ENCODE measurements at regions not wholly inside any gene's neighbourhood (a gene's known extent, or its start where the extent isn't known, plus 50 kb on each side); places are given as distances from the start of the nearest gene placed in this dataset.

GRCh38 chr11:23041001-23041503 lies 180.8 kb upstream of the CCDC179 start:
- no peak for DNase-seq (ENCODE audit: low read depth)

DNA sequence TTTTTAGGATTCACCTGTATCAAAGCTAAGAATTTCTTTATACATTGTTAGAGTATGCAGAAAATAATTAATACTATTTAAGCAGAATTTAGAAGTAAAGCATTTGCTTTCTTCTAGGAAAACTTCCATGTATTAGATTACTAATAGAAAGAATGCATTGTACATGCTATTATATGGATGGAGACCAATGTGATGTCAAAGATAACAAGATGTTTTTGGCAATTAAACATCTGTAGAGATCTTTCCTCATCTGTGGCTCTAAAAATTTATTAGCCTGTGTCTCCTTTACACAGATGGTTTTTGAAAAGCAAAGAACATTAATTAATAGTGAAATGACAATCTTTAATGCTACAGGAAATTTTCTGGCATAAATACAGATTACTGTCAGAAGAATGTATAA lies 198.4 kb upstream of the CCDC179 start:
- no peak for DNase-seq (ENCODE audit: low read depth)

- DNase-seq (ENCODE audit: low read depth), result no peak
Observed at GRCh38 chr11:23063276-23063675, 203.0 kb upstream of the CCDC179 start.

DNA sequence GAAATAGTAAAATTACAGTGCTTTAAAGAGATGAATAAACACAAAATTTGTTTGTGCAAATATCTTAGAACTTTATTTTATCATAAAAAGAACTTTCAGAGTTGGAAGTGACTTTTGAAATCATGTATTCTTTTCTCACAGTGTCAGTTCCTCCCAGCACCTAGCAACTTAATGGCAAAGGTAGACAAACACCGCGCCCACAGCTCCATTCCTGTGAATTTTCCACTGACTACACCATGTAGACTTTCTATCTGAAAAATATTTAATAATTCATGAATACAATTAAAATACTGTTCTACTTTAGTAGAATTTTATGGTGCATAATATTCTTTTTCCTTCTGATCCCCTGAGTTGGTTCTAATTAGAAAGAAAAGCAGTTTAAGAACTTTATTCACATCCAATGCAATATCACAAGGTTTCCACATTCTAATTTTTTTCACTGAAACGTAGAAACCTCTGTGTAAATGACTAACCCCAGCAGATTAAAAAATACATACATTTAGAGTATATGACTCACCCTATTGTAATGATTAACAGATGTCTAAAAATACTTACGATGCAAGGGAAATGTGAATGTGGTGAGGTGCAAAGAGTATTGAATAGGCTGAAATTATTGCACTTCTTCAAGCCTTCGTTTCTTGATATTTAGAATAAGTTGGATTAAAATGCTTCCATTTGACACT lies 218.2 kb upstream of the CCDC179 start:
- DNase-seq (ENCODE audit: low read depth), result peak; percentile 59

DNA sequence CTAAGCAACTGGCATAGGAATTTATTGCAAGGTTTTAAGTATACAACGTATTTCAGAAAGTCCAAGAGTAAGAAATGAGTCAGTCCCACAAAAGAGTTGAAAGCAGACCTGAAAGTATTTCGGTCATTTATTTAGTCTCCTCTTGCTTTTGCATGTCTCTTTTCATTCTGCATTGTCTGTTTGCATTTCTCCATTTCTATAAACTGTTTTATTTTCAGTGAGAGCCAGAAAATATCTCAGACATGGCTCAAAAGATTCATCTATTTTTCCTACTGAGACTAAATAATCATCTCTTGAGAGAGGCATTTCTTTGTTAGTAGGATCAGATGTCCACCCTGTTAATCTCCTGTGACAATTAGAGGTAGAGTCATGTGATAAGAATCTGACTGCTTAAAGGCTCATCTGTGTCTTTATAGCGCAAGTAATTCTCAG lies 219.1 kb upstream of the CCDC179 start:
- DNase-seq (ENCODE audit: low read depth), result peak; percentile 56

DNA sequence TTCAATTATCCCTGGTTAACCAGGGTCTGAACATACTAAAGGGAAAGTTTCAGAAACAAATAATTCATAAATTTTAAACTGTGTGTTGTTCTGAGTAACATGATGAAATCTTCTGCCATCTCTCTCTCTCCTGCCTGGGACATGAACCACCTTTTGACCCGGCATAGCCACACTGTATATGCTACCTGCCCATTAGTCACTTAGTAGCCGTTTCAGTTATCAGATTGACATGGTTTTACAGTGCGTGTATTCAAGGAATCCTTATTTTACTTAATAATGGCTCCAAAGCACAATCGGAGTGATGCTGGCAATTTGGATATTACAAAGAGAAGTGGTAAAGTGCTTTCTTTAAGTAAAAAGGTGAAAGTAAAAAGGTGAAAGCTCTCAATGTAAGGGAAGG lies 227.1 kb upstream of the CCDC179 start:
- no peak for DNase-seq (ENCODE audit: low read depth)

GRCh38 chr11:23090659-23091058 lies 230.4 kb upstream of the CCDC179 start:
- no peak for DNase-seq (ENCODE audit: low read depth)

GRCh38 chr11:23095650-23096189 lies 235.4 kb upstream of the CCDC179 start:
- DNase-seq (ENCODE audit: low read depth), result no peak

DNA sequence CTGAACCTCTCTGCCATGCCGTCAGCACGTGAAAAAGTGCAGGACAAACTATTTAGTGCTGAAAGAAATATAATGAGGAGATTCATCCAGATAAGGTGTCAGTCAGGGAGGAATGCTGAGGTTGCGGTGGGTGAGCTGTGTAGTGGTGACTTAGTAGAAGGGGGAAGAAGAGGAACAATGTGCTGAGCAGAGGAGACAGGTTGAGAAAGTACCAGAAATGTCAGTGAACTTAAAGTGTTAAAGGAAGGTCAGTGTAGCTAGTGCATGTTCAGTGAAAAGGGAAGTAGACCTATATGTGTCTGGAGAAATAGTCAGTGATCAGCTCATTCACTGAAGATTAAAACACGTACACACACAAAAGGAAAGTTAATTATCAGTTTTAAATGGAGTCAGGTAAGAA lies 237.6 kb upstream of the CCDC179 start:
- no peak for DNase-seq (ENCODE audit: low read depth)

GRCh38 chr11:23099256-23099655 lies 239.0 kb upstream of the CCDC179 start:
- DNase-seq (ENCODE audit: low read depth), result no peak

- DNase-seq (ENCODE audit: low read depth), result peak; percentile 11
Observed at GRCh38 chr11:23100726-23101125, 240.5 kb upstream of the CCDC179 start.

DNA sequence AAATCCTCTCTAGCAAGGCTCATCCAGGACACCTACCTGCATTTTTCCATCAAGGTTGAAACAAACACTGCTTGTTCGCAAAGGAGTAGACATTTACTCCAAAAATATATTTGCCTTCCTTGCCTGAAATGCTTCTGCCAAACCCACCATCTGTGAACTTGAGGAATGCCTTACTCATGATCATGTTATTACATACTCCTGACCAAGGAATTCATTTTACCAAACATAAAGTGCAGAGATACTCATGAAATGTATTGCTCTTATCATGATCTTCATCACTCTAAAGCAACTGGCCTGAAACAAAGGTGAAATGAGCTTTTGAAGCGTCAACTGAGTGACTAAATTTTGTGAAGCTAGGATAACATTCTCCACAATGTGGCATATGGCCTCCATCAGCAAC lies 243.1 kb upstream of the CCDC179 start:
- DNase-seq (ENCODE audit: low read depth), result no peak

DNA sequence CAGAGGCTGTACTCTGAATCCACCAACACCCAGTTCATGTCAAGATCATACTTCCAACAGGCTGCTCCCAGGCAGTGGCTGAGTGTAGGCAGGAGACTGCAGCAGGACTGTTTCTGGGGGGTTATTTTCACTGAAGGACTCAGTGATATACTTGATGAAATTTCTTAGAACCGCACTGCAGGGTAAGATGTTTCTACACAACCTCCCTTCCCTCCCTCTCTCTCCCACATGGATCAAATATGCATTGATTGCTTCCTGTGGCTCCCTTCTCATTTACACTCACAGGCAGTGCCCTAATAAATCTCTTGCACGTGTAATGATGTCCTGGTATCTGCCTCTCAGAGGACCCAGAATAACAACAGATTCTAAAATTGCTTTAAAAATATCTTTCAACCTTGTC lies 251.3 kb upstream of the CCDC179 start:
- no peak for DNase-seq (ENCODE audit: low read depth)

DNA sequence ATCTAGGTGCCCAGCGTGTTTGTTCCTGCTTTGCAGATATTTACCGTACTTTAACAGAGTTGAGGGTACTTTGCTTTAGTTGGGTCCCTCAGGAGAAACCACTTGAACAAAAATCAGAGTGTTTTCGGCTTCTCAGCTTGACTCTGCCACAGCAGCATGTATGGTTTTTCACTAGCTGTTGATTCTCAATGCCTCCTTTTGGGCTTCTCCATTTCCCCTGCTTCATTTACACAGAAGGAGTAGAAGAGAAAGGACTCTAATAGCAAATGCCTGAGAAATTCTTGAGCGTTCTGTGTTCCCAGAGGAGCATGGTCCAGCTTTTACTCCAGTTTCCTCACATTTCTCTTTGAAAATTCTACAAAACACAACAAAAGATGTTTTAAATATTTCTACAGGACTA lies 252.1 kb upstream of the CCDC179 start:
- no peak for DNase-seq (ENCODE audit: low read depth)

DNA sequence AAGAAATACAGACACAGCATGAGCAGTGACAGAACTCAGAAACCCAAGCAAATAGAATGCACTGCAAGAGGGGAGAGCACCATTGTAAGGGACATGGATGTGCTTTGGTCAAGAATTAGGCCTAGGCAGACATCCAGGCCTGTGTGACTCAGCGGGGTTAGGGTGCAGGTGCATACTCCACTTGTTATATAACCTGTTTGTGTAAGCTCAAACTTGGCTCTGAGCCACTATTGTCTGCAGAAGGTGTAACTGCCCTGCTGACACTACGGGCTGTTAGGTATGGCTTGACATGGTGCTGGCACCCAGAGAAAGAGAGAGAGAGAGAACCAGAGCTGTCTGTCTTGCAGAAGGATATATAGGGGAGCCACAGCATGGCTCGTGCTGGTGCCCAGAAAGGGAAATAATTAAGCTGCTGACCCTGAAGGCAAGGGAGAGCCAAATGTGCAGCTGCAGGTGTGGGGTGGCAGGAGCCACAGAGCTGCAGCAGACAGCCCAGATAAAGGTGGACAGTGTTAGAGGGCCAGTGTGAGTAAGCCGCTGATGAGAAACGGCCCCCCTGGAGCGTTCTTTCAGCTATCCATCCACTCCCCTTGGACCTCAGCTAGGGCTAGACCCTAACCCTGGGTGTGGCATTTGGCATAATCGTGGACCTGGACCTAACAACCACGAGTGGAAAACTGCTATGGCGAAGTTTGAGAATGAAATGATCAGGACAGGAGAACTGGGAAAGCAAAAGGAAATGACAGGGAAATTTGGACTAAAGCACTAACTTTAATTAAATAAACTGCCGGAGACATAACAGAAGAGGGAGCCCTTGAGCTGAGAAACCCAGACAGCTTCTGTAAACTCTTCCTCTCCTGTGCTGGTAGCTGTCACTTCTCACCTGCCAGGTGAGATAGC lies 253.0 kb upstream of the CCDC179 start:
- peak; percentile 55 for DNase-seq (ENCODE audit: low read depth)

- no peak for DNase-seq (ENCODE audit: low read depth)
Observed at GRCh38 chr11:23113887-23114216, 253.6 kb upstream of the CCDC179 start.

DNA sequence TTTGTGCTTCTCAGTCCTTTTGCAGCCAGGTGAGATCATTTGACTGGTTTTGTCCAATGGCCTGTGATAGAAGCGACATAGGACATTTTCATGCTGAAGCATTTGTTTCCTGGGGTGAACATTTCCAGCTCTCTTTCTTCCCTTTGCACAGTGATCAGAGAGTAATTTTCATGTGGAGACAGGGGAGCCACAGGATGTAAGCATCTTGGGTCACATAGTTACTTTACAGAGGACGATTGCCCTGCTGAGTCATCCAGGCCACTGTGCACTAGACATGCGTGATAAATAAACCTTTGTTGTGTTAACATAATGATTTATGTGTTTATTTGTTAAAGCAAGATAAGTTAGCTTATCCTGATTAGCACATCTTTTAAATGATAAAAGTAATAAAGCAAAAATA lies 263.5 kb upstream of the CCDC179 start:
- peak; percentile 59 for DNase-seq (ENCODE audit: low read depth)

GRCh38 chr11:23124249-23124648 lies 264.0 kb upstream of the CCDC179 start:
- no peak for DNase-seq (ENCODE audit: low read depth)

- DNase-seq (ENCODE audit: low read depth), result no peak
Observed at GRCh38 chr11:23124996-23125395, 264.7 kb upstream of the CCDC179 start.

DNA sequence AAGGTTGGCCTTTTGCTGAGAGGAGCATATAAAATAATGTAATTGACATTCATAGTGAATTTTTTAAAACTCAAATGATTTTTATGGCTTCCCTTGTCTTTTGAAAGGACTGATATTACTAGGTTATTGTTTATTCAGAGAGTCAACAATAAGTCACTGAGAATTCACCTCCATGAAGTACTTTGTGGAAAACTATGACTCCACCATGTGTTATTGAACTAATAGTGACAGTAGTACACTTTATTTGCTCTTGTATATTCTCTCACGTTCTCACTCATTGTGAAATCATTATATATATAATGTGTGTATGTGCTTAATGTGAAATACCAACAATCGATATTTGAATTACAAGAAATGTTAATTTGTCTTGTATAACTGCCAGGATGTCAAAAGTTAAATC lies 267.4 kb upstream of the CCDC179 start:
- no peak for DNase-seq (ENCODE audit: low read depth)

GRCh38 chr11:23134627-23135026 lies 274.4 kb upstream of the CCDC179 start:
- no peak for DNase-seq (ENCODE audit: low read depth)

DNA sequence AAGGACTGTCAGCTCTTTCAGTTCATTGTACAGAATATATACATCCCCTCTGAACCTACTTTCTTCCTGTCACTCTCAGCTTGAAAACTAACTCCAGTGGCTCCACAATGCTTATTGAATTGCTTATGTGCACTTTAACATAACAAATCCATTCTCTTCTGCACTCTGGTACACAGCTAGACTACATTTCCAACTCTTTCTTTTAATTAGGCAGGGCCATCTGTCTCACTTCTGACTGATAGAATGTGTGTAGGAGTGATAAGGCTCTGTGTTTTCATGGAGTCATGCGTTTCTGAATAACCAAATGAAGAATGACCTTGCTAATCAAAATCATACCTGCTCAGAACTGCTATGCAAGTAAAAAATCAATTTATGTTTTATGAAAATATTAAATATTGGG lies 278.5 kb upstream of the CCDC179 start:
- no peak for DNase-seq (ENCODE audit: low read depth)

- no peak for DNase-seq (ENCODE audit: low read depth)
Observed at GRCh38 chr11:23143022-23143421, 282.7 kb upstream of the CCDC179 start.

All from EH (cell line).